NCI-H2227 (cell line): ENCODE measurements at regions not wholly inside any gene's neighbourhood (a gene's known extent, or its start where the extent isn't known, plus 50 kb on each side); places are given as distances from the start of the nearest gene placed in this dataset.

Experiments used
- DNase-seq: peaks from one replicate; lab custom pipeline; 2025; ENCODE audit not compliant: unreplicated experiment; lab: John Stamatoyannopoulos, UW

- no peak for DNase-seq
Observed at GRCh38 chr4:166481055-166481454, 608.0 kb downstream of the TLL1 start.

GRCh38 chr4:166481739-166482138 lies 608.7 kb downstream of the TLL1 start:
- no peak for DNase-seq

GRCh38 chr4:166482758-166483157 lies 609.7 kb downstream of the TLL1 start:
- no peak for DNase-seq

GRCh38 chr4:166491635-166492034 lies 618.6 kb downstream of the TLL1 start:
- DNase-seq: no peak

- no peak for DNase-seq
Observed at GRCh38 chr4:166493924-166494345, 620.9 kb downstream of the TLL1 start.

GRCh38 chr4:166498546-166498945 lies 625.5 kb downstream of the TLL1 start:
- no peak for DNase-seq

- no peak for DNase-seq
Observed at GRCh38 chr4:166499820-166500219, 626.8 kb downstream of the TLL1 start.

- no peak for DNase-seq
Observed at GRCh38 chr4:166501941-166502382, 628.9 kb downstream of the TLL1 start.

- DNase-seq: no peak
Observed at GRCh38 chr4:166502660-166503059, 629.6 kb downstream of the TLL1 start.

GRCh38 chr4:166506051-166506450 lies 633.0 kb downstream of the TLL1 start:
- no peak for DNase-seq

- DNase-seq: no peak
Observed at GRCh38 chr4:166512267-166512666, 639.2 kb downstream of the TLL1 start.

- peak; percentile 11 for DNase-seq
Observed at GRCh38 chr4:166518315-166518714, 645.3 kb downstream of the TLL1 start.

- peak; percentile 29 for DNase-seq
Observed at GRCh38 chr4:166518776-166519175, 645.7 kb downstream of the TLL1 start.

- DNase-seq: no peak
Observed at GRCh38 chr4:166519774-166520173, 646.7 kb downstream of the TLL1 start.

- DNase-seq: no peak
Observed at GRCh38 chr4:166527500-166527899, 654.5 kb downstream of the TLL1 start.

GRCh38 chr4:166531703-166532102 lies 658.7 kb downstream of the TLL1 start:
- no peak for DNase-seq

- no peak for DNase-seq
Observed at GRCh38 chr4:166535865-166536264, 662.8 kb downstream of the TLL1 start.

- DNase-seq: no peak
Observed at GRCh38 chr4:166538491-166539005, 665.5 kb downstream of the TLL1 start.

- no peak for DNase-seq
Observed at GRCh38 chr4:166546009-166546408, 673.0 kb downstream of the TLL1 start.

GRCh38 chr4:166577639-166578038 lies 656.7 kb downstream of the SPOCK3 start:
- no peak for DNase-seq

GRCh38 chr4:166585491-166585890 lies 648.8 kb downstream of the SPOCK3 start:
- no peak for DNase-seq

- DNase-seq: no peak
Observed at GRCh38 chr4:166594326-166594946, 639.9 kb downstream of the SPOCK3 start.

GRCh38 chr4:166600264-166600663 lies 634.0 kb downstream of the SPOCK3 start:
- no peak for DNase-seq
